GM23338 (cell line): ENCODE measurements at regions not wholly inside any gene's neighbourhood (a gene's known extent, or its start where the extent isn't known, plus 50 kb on each side); places are given as distances from the start of the nearest gene placed in this dataset.

ENCODE experiments used
- ATAC-seq: fragments of 200-7000 bp; cut with Tn5 transposase; 3 replicates; pipeline ENCODE4 v1.9.1; 2020
- DNase-seq: peaks from one replicate; pipeline ENCODE4 v3.0.0-alpha.2; 2015; ENCODE audit warnings: low spot score
- H2AFZ ChIP-seq: fragments of 200-600 bp; sonication (generic); 2 replicates; pipeline ENCODE4 v1.8.0; 2016; ENCODE audit warnings: antibody characterized with exemption, mild to moderate bottlenecking, moderate library complexity
- H3F3A ChIP-seq: fragments of 200-600 bp; sonication (generic); replicated peaks from 2 replicates; pipeline ENCODE4 v1.8.0; 2017; ENCODE audit warnings: antibody characterized with exemption, mixed run types, low read depth
- H3K27ac ChIP-seq: fragments of 200-600 bp; sonication (generic); 2 replicates; pipeline ENCODE4 v1.6.1; 2016; ENCODE audit warnings: low read depth
- H3K27me3 ChIP-seq: fragments of 200-600 bp; sonication (generic); 2 replicates; pipeline ENCODE4 v1.8.0; 2016; ENCODE audit warnings: mild to moderate bottlenecking, mixed run types, moderate library complexity; ENCODE audit not compliant: insufficient read depth
- H3K36me3 ChIP-seq: fragments of 200-600 bp; sonication (generic); 2 replicates; pipeline ENCODE4 v1.8.0; 2016; ENCODE audit warnings: mild to moderate bottlenecking; ENCODE audit not compliant: insufficient read depth
- H3K4me1 ChIP-seq: fragments of 200-600 bp; sonication (generic); 2 replicates; pipeline ENCODE4 v1.8.0; 2016; ENCODE audit warnings: mild to moderate bottlenecking, moderate library complexity; ENCODE audit not compliant: insufficient read depth
- H3K4me2 ChIP-seq: fragments of 200-600 bp; sonication (generic); 2 replicates; pipeline ENCODE4 v1.7.1; 2017; ENCODE audit warnings: mixed run types
- H3K4me3 ChIP-seq: fragments of 200-600 bp; sonication (generic); 2 replicates; pipeline ENCODE4 v1.6.1; 2016; ENCODE audit warnings: mixed run types
- H3K79me2 ChIP-seq: fragments of 200-600 bp; sonication (generic); replicated peaks from 2 replicates; pipeline ENCODE4 v1.8.0; 2017; ENCODE audit warnings: mild to moderate bottlenecking; ENCODE audit not compliant: insufficient read depth
- H3K9me2 ChIP-seq: fragments of 200-600 bp; sonication (generic); 2 replicates; pipeline ENCODE4 v1.8.0; 2017; ENCODE audit not compliant: insufficient read depth
- H4K20me1 ChIP-seq: fragments of 200-600 bp; sonication (generic); replicated peaks from 2 replicates; pipeline ENCODE4 v1.8.0; 2017; ENCODE audit warnings: mild to moderate bottlenecking; ENCODE audit not compliant: insufficient read depth
- H3K27ac Mint-ChIP-seq: 2 replicates; pipeline ENCODE4 v1.8.0; 2020; ENCODE audit warnings: inconsistent platforms, mild to moderate bottlenecking, moderate library complexity, mixed read lengths
- H3K27me3 Mint-ChIP-seq: 3 replicates; pipeline ENCODE4 v1.8.0; 2022; ENCODE audit warnings: low read depth, mild to moderate bottlenecking, moderate library complexity, mixed read lengths, inconsistent platforms; ENCODE audit not compliant: insufficient read depth, poor library complexity
- H3K36me3 Mint-ChIP-seq: 3 replicates; pipeline ENCODE4 v1.8.0; 2021; ENCODE audit warnings: low read depth, mild to moderate bottlenecking, inconsistent platforms, moderate library complexity, mixed read lengths
- H3K4me1 Mint-ChIP-seq: 3 replicates; pipeline ENCODE4 v1.8.0; 2020; ENCODE audit warnings: mild to moderate bottlenecking, inconsistent platforms, mixed read lengths
- H3K4me3 Mint-ChIP-seq: 3 replicates; pipeline ENCODE4 v1.8.0; 2021; ENCODE audit warnings: moderate library complexity, mild to moderate bottlenecking, inconsistent platforms, mixed read lengths
- H3K9me3 Mint-ChIP-seq: 3 replicates; pipeline ENCODE4 v1.8.0; 2020; ENCODE audit warnings: moderate library complexity, mild to moderate bottlenecking, inconsistent platforms, mixed read lengths
- CREB1 ChIP-seq: fragments of 250-450 bp; sonication (Bioruptor Pico); IDR thresholded peaks from 2 replicates; pipeline ENCODE4 v1.5.0; 2020; ENCODE audit warnings: low read depth, mild to moderate bottlenecking, moderate library complexity
- EZH2 ChIP-seq: fragments of 200-600 bp; sonication (generic); IDR thresholded peaks from one replicate; pipeline ENCODE4 v1.8.0; 2017; ENCODE audit warnings: antibody characterized with exemption, mild to moderate bottlenecking, low read depth; ENCODE audit not compliant: unreplicated experiment
- EZH2phosphoT487 ChIP-seq: fragments of 200-600 bp; sonication (generic); IDR thresholded peaks from one replicate; pipeline ENCODE4 v1.8.1; 2018; ENCODE audit warnings: antibody characterized with exemption; ENCODE audit not compliant: unreplicated experiment
- JUNB ChIP-seq: IDR thresholded peaks from one replicate; pipeline ENCODE4 v1.6.1; 2016; ENCODE audit warnings: antibody characterized with exemption; ENCODE audit not compliant: unreplicated experiment
- NANOG ChIP-seq: IDR thresholded peaks from 2 replicates; pipeline ENCODE4 v1.6.1; 2016; ENCODE audit warnings: antibody characterized with exemption, borderline replicate concordance
- POLR2AphosphoS5 ChIP-seq: IDR thresholded peaks from 2 replicates; pipeline ENCODE4 v1.6.1; 2016; ENCODE audit warnings: antibody characterized with exemption, low read depth
- STAT1 ChIP-seq: IDR thresholded peaks from one replicate; pipeline ENCODE4 v1.6.1; 2016; ENCODE audit warnings: antibody characterized with exemption; ENCODE audit not compliant: unreplicated experiment
- ZNF114 ChIP-seq: fragments of 250-450 bp; sonication (Bioruptor Pico); IDR thresholded peaks from 2 replicates; pipeline ENCODE4 v1.5.0; 2020; ENCODE audit warnings: mild to moderate bottlenecking, moderate library complexity
- ZNF331 ChIP-seq: fragments of 250-450 bp; sonication (Bioruptor Pico); IDR thresholded peaks from 2 replicates; pipeline ENCODE4 v1.5.0; 2020; ENCODE audit warnings: low read depth, mild to moderate bottlenecking, moderate library complexity
- TF ChIP-seq, protein P1 (sequence below): IDR thresholded peaks from one replicate; pipeline ENCODE4 v1.6.1; 2018; ENCODE audit warnings: antibody characterized with exemption; ENCODE audit not compliant: unreplicated experiment
- TF ChIP-seq, protein P2 (sequence below), 2 experiments: fragments of 200-600 bp in 1 of 2; sonication (generic) in 1 of 2; conservative IDR thresholded peaks; 2 replicates each; pipeline versions ENCODE4 v1.5.1 to v1.6.1; 2016 to 2017; ENCODE audit warnings: antibody characterized with exemption in 2 of 2, low read depth in 2 of 2, mild to moderate bottlenecking in 2 of 2, moderate library complexity in 1 of 2
- TF ChIP-seq, protein P3 (sequence below): fragments of 250-450 bp; sonication (Bioruptor Pico); IDR thresholded peaks from 2 replicates; pipeline ENCODE4 v1.5.0; 2020; ENCODE audit warnings: mild to moderate bottlenecking, moderate library complexity

DNA sequence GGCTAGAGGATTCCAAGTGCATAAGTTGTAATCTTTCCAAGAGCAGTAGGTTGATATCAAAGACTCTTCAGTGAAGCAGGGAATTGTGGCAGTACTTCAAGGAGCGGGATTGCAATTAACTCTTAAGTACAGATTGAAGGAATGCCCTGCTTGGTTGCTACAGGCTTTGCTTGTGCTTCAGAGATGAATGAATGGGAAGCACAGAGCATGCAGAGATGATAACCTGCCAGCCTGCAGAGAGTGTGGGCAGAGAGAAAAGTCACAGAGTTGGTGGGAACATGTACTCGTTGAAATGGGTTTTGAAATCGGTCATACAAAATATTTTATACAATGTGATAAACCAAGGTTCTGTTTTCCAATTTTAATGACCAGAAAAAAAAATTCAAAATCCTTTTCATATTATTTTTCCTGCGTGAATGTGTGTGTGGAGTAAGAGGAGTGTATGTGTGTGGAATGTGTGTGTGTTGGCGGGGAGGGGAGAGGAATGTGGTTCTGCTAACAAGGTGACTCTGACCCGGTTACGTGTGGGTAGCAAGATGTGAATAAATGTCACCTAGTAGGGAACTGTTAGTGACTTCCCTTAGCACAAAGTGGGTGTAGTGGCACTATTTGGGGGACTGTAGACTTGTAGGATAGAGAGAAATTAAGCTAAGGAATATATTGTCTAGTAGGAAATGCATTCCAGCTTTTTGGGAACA, 697.8 kb downstream of the GATA3 start:
- TF ChIP-seq EZH2phosphoT487 (no peak), JUNB (no peak), ZNF114 (CRISPR knock-in tag) (no peak), ZNF331 (no peak), POLR2AphosphoS5 (no peak), NANOG (no peak), CREB1 (CRISPR knock-in tag) (no peak), EZH2 (no peak), STAT1 (no peak)
- TF ChIP-seq, protein P1, sequence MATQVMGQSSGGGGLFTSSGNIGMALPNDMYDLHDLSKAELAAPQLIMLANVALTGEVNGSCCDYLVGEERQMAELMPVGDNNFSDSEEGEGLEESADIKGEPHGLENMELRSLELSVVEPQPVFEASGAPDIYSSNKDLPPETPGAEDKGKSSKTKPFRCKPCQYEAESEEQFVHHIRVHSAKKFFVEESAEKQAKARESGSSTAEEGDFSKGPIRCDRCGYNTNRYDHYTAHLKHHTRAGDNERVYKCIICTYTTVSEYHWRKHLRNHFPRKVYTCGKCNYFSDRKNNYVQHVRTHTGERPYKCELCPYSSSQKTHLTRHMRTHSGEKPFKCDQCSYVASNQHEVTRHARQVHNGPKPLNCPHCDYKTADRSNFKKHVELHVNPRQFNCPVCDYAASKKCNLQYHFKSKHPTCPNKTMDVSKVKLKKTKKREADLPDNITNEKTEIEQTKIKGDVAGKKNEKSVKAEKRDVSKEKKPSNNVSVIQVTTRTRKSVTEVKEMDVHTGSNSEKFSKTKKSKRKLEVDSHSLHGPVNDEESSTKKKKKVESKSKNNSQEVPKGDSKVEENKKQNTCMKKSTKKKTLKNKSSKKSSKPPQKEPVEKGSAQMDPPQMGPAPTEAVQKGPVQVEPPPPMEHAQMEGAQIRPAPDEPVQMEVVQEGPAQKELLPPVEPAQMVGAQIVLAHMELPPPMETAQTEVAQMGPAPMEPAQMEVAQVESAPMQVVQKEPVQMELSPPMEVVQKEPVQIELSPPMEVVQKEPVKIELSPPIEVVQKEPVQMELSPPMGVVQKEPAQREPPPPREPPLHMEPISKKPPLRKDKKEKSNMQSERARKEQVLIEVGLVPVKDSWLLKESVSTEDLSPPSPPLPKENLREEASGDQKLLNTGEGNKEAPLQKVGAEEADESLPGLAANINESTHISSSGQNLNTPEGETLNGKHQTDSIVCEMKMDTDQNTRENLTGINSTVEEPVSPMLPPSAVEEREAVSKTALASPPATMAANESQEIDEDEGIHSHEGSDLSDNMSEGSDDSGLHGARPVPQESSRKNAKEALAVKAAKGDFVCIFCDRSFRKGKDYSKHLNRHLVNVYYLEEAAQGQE: no peak
- TF ChIP-seq, protein P2, sequence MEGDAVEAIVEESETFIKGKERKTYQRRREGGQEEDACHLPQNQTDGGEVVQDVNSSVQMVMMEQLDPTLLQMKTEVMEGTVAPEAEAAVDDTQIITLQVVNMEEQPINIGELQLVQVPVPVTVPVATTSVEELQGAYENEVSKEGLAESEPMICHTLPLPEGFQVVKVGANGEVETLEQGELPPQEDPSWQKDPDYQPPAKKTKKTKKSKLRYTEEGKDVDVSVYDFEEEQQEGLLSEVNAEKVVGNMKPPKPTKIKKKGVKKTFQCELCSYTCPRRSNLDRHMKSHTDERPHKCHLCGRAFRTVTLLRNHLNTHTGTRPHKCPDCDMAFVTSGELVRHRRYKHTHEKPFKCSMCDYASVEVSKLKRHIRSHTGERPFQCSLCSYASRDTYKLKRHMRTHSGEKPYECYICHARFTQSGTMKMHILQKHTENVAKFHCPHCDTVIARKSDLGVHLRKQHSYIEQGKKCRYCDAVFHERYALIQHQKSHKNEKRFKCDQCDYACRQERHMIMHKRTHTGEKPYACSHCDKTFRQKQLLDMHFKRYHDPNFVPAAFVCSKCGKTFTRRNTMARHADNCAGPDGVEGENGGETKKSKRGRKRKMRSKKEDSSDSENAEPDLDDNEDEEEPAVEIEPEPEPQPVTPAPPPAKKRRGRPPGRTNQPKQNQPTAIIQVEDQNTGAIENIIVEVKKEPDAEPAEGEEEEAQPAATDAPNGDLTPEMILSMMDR (conservative IDR thresholded peaks at IDR 0.05; ENCODE audit: low read depth in 2 of 2): no peak
- TF ChIP-seq, protein P3, sequence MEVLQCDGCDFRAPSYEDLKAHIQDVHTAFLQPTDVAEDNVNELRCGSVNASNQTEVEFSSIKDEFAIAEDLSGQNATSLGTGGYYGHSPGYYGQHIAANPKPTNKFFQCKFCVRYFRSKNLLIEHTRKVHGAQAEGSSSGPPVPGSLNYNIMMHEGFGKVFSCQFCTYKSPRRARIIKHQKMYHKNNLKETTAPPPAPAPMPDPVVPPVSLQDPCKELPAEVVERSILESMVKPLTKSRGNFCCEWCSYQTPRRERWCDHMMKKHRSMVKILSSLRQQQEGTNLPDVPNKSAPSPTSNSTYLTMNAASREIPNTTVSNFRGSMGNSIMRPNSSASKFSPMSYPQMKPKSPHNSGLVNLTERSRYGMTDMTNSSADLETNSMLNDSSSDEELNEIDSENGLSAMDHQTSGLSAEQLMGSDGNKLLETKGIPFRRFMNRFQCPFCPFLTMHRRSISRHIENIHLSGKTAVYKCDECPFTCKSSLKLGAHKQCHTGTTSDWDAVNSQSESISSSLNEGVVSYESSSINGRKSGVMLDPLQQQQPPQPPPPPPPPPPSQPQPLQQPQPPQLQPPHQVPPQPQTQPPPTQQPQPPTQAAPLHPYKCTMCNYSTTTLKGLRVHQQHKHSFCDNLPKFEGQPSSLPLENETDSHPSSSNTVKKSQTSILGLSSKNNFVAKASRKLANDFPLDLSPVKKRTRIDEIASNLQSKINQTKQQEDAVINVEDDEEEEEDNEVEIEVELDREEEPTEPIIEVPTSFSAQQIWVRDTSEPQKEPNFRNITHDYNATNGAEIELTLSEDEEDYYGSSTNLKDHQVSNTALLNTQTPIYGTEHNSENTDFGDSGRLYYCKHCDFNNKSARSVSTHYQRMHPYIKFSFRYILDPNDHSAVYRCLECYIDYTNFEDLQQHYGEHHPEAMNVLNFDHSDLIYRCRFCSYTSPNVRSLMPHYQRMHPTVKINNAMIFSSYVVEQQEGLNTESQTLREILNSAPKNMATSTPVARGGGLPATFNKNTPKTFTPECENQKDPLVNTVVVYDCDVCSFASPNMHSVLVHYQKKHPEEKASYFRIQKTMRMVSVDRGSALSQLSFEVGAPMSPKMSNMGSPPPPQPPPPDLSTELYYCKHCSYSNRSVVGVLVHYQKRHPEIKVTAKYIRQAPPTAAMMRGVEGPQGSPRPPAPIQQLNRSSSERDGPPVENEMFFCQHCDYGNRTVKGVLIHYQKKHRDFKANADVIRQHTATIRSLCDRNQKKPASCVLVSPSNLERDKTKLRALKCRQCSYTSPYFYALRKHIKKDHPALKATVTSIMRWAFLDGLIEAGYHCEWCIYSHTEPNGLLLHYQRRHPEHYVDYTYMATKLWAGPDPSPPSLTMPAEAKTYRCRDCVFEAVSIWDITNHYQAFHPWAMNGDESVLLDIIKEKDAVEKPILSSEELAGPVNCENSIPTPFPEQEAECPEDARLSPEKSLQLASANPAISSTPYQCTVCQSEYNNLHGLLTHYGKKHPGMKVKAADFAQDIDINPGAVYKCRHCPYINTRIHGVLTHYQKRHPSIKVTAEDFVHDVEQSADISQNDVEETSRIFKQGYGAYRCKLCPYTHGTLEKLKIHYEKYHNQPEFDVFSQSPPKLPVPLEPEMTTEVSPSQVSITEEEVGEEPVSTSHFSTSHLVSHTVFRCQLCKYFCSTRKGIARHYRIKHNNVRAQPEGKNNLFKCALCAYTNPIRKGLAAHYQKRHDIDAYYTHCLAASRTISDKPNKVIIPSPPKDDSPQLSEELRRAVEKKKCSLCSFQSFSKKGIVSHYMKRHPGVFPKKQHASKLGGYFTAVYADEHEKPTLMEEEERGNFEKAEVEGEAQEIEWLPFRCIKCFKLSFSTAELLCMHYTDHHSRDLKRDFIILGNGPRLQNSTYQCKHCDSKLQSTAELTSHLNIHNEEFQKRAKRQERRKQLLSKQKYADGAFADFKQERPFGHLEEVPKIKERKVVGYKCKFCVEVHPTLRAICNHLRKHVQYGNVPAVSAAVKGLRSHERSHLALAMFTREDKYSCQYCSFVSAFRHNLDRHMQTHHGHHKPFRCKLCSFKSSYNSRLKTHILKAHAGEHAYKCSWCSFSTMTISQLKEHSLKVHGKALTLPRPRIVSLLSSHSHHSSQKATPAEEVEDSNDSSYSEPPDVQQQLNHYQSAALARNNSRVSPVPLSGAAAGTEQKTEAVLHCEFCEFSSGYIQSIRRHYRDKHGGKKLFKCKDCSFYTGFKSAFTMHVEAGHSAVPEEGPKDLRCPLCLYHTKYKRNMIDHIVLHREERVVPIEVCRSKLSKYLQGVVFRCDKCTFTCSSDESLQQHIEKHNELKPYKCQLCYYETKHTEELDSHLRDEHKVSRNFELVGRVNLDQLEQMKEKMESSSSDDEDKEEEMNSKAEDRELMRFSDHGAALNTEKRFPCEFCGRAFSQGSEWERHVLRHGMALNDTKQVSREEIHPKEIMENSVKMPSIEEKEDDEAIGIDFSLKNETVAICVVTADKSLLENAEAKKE (CRISPR knock-in tag): no peak
- H3K36me3 Mint-ChIP-seq: no peaks in the 10 kb centered on the region
- H3K4me3 ChIP-seq: no peak overlapping the region
- DNase-seq (peak; percentile 5), ATAC-seq (0 out of 3 replicates have a peak, but pooled peaks have one; percentile 26)
- no peaks in the 10 kb centered on the region for H3K9me2 ChIP-seq
- H4K20me1 ChIP-seq: no peaks in the 10 kb centered on the region
- H3K27me3 ChIP-seq: no peaks in the 10 kb centered on the region
- no peaks in the 10 kb centered on the region for H3K79me2 ChIP-seq
- H3K4me1 Mint-ChIP-seq: no peaks in the 10 kb centered on the region
- no peaks in the 10 kb centered on the region for H3F3A ChIP-seq
- no peaks in the 10 kb centered on the region for H3K4me1 ChIP-seq
- H3K27ac Mint-ChIP-seq: no peak overlapping the region
- H3K4me3 Mint-ChIP-seq: no peak overlapping the region
- no peaks in the 10 kb centered on the region for H3K36me3 ChIP-seq
- H3K4me2 ChIP-seq: no peak overlapping the region
- 0 out of 2 replicates have a peak overlapping the region, but pooled peaks have one; percentile 26 for H2AFZ ChIP-seq
- no peaks in the 10 kb centered on the region for H3K9me3 Mint-ChIP-seq
- peaks cover 1% of the 10 kb centered on the region for H3K27me3 Mint-ChIP-seq
- no peak overlapping the region for H3K27ac ChIP-seq
